WTC11 (cell line): ENCODE measurements at regions not wholly inside any gene's neighbourhood (a gene's known extent, or its start where the extent isn't known, plus 50 kb on each side); places are given as distances from the start of the nearest gene placed in this dataset.

ENCODE experiments used
- ATAC-seq: fragments of 200-7000 bp; cut with Tn5 transposase; 2 replicates; pipeline ENCODE4 v1.10.0; 2021; ENCODE audit warnings: mild to moderate bottlenecking, moderate library complexity
- CTCF ChIA-PET: fragments of 300-600 bp; sonication (Branson Sonifier 250); formaldehyde crosslinking; loops from one replicate; lab custom pipeline; 2021; ENCODE audit warnings: antibody characterized with exemption; lab: Charles Lee
- POLR2A ChIA-PET: fragments of 350-600 bp; sonication (Branson Sonifier 250); formaldehyde crosslinking; loops from one replicate; lab custom pipeline; 2021; ENCODE audit warnings: antibody characterized with exemption; lab: Charles Lee
- DNase-seq: peaks from one replicate; pipeline ENCODE4 v3.0.0; 2021; ENCODE audit warnings: low spot score
- H3K27ac Mint-ChIP-seq: 2 replicates; pipeline ENCODE4 v1.8.0; 2021; ENCODE audit warnings: mixed read lengths
- H3K27me3 Mint-ChIP-seq: 2 replicates; pipeline ENCODE4 v1.8.0; 2021; ENCODE audit warnings: low read depth, mild to moderate bottlenecking, moderate library complexity, mixed read lengths
- H3K36me3 Mint-ChIP-seq: 2 replicates; pipeline ENCODE4 v1.8.0; 2021; ENCODE audit warnings: mixed read lengths
- H3K4me1 Mint-ChIP-seq: 2 replicates; pipeline ENCODE4 v1.8.0; 2022; ENCODE audit warnings: mixed read lengths
- H3K4me3 Mint-ChIP-seq: 2 replicates; pipeline ENCODE4 v1.8.0; 2021; ENCODE audit warnings: mild to moderate bottlenecking, moderate library complexity, mixed read lengths
- H3K9me3 Mint-ChIP-seq: 2 replicates; pipeline ENCODE4 v1.8.0; 2021; ENCODE audit warnings: mixed read lengths
- E2F1 ChIP-seq: sonication (generic); formaldehyde crosslinking; IDR thresholded peaks from 2 replicates; pipeline ENCODE4 v1.8.0; 2022; ENCODE audit warnings: mild to moderate bottlenecking, missing genetic modification reagents
- FOXP4 ChIP-seq: sonication (generic); formaldehyde crosslinking; IDR thresholded peaks from 2 replicates; pipeline ENCODE4 v1.8.0; 2022; ENCODE audit warnings: mild to moderate bottlenecking, missing genetic modification reagents
- GTF2I ChIP-seq: fragments of 250-450 bp; sonication (Bioruptor Pico); conservative IDR thresholded peaks from 2 replicates; pipeline ENCODE4 v1.4.0; 2021; ENCODE audit warnings: mild to moderate bottlenecking
- KAT7 ChIP-seq: sonication (generic); formaldehyde crosslinking; IDR thresholded peaks from 2 replicates; pipeline ENCODE4 v1.8.1; 2023; ENCODE audit warnings: missing genetic modification reagents, mild to moderate bottlenecking, borderline replicate concordance
- MAX ChIP-seq: sonication (generic); formaldehyde crosslinking; IDR thresholded peaks from 2 replicates; pipeline ENCODE4 v1.8.0; 2022; ENCODE audit warnings: mild to moderate bottlenecking, missing genetic modification reagents
- NFYB ChIP-seq: sonication (generic); formaldehyde crosslinking; conservative IDR thresholded peaks from 2 replicates; pipeline ENCODE4 v1.8.0; 2022; ENCODE audit warnings: low read depth, missing genetic modification reagents
- NR3C1 ChIP-seq: sonication (generic); formaldehyde crosslinking; conservative IDR thresholded peaks from 2 replicates; pipeline ENCODE4 v1.8.1; 2023; ENCODE audit warnings: low read depth, mild to moderate bottlenecking, missing genetic modification reagents
- OVOL2 ChIP-seq: fragments of 250-450 bp; sonication (Bioruptor Pico); IDR thresholded peaks from 2 replicates; pipeline ENCODE4 v1.9.0; 2021; ENCODE audit warnings: mild to moderate bottlenecking, borderline replicate concordance
- PREB ChIP-seq: sonication (generic); formaldehyde crosslinking; IDR thresholded peaks from 2 replicates; pipeline ENCODE4 v1.8.1; 2022; ENCODE audit warnings: mild to moderate bottlenecking, missing genetic modification reagents, moderate library complexity, borderline replicate concordance
- ZNF317 ChIP-seq: sonication (generic); formaldehyde crosslinking; IDR thresholded peaks from 2 replicates; pipeline ENCODE4 v1.8.1; 2023; ENCODE audit warnings: low read depth, mild to moderate bottlenecking, moderate library complexity, missing genetic modification reagents, borderline replicate concordance
- ZNF423 ChIP-seq: fragments of 250-450 bp; sonication (Bioruptor Pico); IDR thresholded peaks from 2 replicates; pipeline ENCODE4 v2.1.2; 2022; ENCODE audit warnings: mild to moderate bottlenecking, moderate library complexity
- TF ChIP-seq, protein P1 (sequence below): fragments of 250-450 bp; sonication (Bioruptor Pico); IDR thresholded peaks from 2 replicates; pipeline ENCODE4 v1.9.0; 2021; ENCODE audit warnings: mild to moderate bottlenecking, borderline replicate concordance
- TF ChIP-seq, protein P2 (sequence below): fragments of 250-450 bp; sonication (Bioruptor Pico); IDR thresholded peaks from 2 replicates; pipeline ENCODE4 v1.9.0; 2021; ENCODE audit warnings: moderate library complexity, mild to moderate bottlenecking, inconsistent platforms, borderline replicate concordance
- TF ChIP-seq, protein P3 (sequence below): sonication (generic); formaldehyde crosslinking; IDR thresholded peaks from 2 replicates; pipeline ENCODE4 v1.8.1; 2023; ENCODE audit warnings: mild to moderate bottlenecking, missing genetic modification reagents, moderate library complexity

DNA sequence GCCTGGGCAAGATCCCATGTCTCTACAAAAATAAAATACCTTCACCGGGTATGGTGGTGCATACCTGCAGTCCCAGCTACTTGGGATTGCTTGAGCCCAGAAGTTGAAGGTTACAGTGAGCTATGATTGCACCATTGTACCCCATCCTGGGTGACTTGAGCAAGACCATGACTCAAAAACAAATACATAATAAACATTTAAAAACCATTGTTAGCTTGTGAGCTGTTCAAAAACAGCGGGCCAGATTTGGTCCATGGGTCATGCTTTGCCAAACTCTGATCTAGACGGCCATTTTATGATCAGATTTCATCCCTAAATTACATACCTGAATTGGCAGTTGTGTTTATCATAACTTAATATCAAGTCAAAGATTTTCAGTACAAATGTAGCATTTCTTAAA lies 76.0 kb upstream of the GPM6B start (continued):
- TF ChIP-seq, protein P1, sequence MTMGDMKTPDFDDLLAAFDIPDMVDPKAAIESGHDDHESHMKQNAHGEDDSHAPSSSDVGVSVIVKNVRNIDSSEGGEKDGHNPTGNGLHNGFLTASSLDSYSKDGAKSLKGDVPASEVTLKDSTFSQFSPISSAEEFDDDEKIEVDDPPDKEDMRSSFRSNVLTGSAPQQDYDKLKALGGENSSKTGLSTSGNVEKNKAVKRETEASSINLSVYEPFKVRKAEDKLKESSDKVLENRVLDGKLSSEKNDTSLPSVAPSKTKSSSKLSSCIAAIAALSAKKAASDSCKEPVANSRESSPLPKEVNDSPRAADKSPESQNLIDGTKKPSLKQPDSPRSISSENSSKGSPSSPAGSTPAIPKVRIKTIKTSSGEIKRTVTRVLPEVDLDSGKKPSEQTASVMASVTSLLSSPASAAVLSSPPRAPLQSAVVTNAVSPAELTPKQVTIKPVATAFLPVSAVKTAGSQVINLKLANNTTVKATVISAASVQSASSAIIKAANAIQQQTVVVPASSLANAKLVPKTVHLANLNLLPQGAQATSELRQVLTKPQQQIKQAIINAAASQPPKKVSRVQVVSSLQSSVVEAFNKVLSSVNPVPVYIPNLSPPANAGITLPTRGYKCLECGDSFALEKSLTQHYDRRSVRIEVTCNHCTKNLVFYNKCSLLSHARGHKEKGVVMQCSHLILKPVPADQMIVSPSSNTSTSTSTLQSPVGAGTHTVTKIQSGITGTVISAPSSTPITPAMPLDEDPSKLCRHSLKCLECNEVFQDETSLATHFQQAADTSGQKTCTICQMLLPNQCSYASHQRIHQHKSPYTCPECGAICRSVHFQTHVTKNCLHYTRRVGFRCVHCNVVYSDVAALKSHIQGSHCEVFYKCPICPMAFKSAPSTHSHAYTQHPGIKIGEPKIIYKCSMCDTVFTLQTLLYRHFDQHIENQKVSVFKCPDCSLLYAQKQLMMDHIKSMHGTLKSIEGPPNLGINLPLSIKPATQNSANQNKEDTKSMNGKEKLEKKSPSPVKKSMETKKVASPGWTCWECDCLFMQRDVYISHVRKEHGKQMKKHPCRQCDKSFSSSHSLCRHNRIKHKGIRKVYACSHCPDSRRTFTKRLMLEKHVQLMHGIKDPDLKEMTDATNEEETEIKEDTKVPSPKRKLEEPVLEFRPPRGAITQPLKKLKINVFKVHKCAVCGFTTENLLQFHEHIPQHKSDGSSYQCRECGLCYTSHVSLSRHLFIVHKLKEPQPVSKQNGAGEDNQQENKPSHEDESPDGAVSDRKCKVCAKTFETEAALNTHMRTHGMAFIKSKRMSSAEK (CRISPR knock-in tag): no peak
- TF ChIP-seq KAT7 (CRISPR knock-in tag): no peak
- TF ChIP-seq, protein P2, sequence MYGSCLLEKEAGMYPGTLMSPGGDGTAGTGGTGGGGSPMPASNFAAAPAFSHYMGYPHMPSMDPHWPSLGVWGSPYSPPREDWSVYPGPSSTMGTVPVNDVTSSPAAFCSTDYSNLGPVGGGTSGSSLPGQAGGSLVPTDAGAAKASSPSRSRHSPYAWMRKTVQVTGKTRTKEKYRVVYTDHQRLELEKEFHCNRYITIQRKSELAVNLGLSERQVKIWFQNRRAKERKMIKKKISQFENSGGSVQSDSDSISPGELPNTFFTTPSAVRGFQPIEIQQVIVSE (CRISPR knock-in tag): no peak

- Mint-ChIP-seq H3K27me3 (no peaks in the 10 kb centered on the region), H3K4me1 (peaks cover 53% of the 10 kb centered on the region), H3K36me3 (no peaks in the 10 kb centered on the region), H3K27ac (peak overlapping the region; percentile 89), H3K4me3 (no peak overlapping the region), H3K9me3 (no peaks in the 10 kb centered on the region)
- TF ChIP-seq E2F1 (CRISPR knock-in tag) (no peak), NR3C1 (no peak), FOXP4 (CRISPR knock-in tag) (no peak), ZNF317 (CRISPR knock-in tag) (no peak), MAX (CRISPR knock-in tag) (no peak), PREB (CRISPR knock-in tag) (no peak), KAT7 (CRISPR knock-in tag) (no peak), NFYB (no peak), ZNF423 (CRISPR knock-in tag) (no peak), GTF2I (CRISPR knock-in tag) (no peak), OVOL2 (CRISPR knock-in tag) (no peak)
- TF ChIP-seq, protein P3, sequence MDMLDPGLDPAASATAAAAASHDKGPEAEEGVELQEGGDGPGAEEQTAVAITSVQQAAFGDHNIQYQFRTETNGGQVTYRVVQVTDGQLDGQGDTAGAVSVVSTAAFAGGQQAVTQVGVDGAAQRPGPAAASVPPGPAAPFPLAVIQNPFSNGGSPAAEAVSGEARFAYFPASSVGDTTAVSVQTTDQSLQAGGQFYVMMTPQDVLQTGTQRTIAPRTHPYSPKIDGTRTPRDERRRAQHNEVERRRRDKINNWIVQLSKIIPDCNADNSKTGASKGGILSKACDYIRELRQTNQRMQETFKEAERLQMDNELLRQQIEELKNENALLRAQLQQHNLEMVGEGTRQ (CRISPR knock-in tag): no peak
- ChIA-PET POLR2A (no interaction called here), CTCF (no interaction called here)
- ATAC-seq (no peak), DNase-seq (no peak)
These were observed 74.7 kb upstream of the GPM6B start for GRCh38 chrX:13891377-13892140.
